ENCODE measurements at regions not wholly inside any gene's neighbourhood (a gene's known extent, or its start where the extent isn't known, plus 50 kb on each side); places are given as distances from the start of the nearest gene placed in this dataset.

DNA sequence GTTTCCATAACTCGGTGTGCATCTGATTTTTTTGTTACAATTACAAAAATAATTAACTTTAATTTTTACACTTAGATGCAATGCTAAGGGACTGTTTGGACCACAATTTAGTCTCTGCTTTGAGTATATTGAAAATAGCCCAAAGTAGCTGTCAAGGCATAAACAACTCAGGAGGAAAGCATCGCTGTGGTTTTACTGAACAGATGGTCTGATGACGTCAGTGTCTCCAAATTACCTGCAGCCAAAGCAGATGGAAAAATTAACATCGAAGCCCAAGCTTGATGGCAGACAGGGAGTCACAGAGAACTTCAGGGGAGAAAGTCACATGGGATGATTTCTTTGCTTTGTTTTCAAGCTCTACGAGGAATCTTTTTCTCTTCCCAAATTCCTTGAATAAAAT is 83.1 kb upstream of the PLCL2 start:
- Histone ChIP-seq H3K36me3 (ENCODE audit: insufficient read depth, low read length) (no peaks in the 10 kb centered on the region), H3K4me3 (ENCODE audit: low read length, poor library complexity, severe bottlenecking) (peak overlapping the region; percentile 48), H4K20me1 (ENCODE audit: insufficient read depth, low read length, poor library complexity, severe bottlenecking) (no peaks in the 10 kb centered on the region), H3K4me2 (ENCODE audit: low read depth, low read length, poor library complexity, severe bottlenecking) (peak overlapping the region; percentile 75), H2AFZ (ENCODE audit: low read length) (0 out of 2 replicates have a peak overlapping the region, but pooled peaks have one; percentile 53), H3K9ac (ENCODE audit: low read depth, low read length, poor library complexity, severe bottlenecking) (no peak overlapping the region), H3F3A (ENCODE audit: low read depth) (no peaks in the 10 kb centered on the region), H3K9me3 (ENCODE audit: insufficient read depth, low read depth, low read length) (no peaks in the 10 kb centered on the region), H3K4me1 (ENCODE audit: insufficient read depth, low read length, poor library complexity, severe bottlenecking) (peaks cover 32% of the 10 kb centered on the region), H3K27me3 (ENCODE audit: insufficient read depth, low read length, poor library complexity, severe bottlenecking) (no peaks in the 10 kb centered on the region), H3K79me2 (ENCODE audit: insufficient read depth, low read length) (no peaks in the 10 kb centered on the region), H3K9me2 (replicated peaks; ENCODE audit: low read depth, low read length) (no peaks in the 10 kb centered on the region)
- TF ChIP-seq CTCF (conservative IDR thresholded peaks at IDR 0.05; ENCODE audit: low read length) = no peak
- no peak for TF ChIP-seq EZH2phosphoT487 (IDR thresholded peaks at IDR 0.05; ENCODE audit: borderline replicate concordance)

GRCh38 chr3:16802389-16802788 is 82.4 kb upstream of the PLCL2 start:
- Histone ChIP-seq H2AFZ (ENCODE audit: low read length) (no peak overlapping the region), H3K9me2 (replicated peaks; ENCODE audit: low read depth, low read length) (no peaks in the 10 kb centered on the region), H3K4me2 (ENCODE audit: low read depth, low read length, poor library complexity, severe bottlenecking) (no peak overlapping the region), H3K27me3 (ENCODE audit: insufficient read depth, low read length, poor library complexity, severe bottlenecking) (no peaks in the 10 kb centered on the region), H3K4me1 (ENCODE audit: insufficient read depth, low read length, poor library complexity, severe bottlenecking) (peaks cover 26% of the 10 kb centered on the region), H4K20me1 (ENCODE audit: insufficient read depth, low read length, poor library complexity, severe bottlenecking) (no peaks in the 10 kb centered on the region), H3K9ac (ENCODE audit: low read depth, low read length, poor library complexity, severe bottlenecking) (no peak overlapping the region), H3K4me3 (ENCODE audit: low read length, poor library complexity, severe bottlenecking) (no peak overlapping the region), H3K9me3 (ENCODE audit: insufficient read depth, low read depth, low read length) (no peaks in the 10 kb centered on the region), H3F3A (ENCODE audit: low read depth) (no peaks in the 10 kb centered on the region), H3K79me2 (ENCODE audit: insufficient read depth, low read length) (no peaks in the 10 kb centered on the region), H3K36me3 (ENCODE audit: insufficient read depth, low read length) (no peaks in the 10 kb centered on the region)
- no peak for TF ChIP-seq CTCF (conservative IDR thresholded peaks at IDR 0.05; ENCODE audit: low read length)
- TF ChIP-seq EZH2phosphoT487 (IDR thresholded peaks at IDR 0.05; ENCODE audit: borderline replicate concordance) = no peak

- TF ChIP-seq CTCF (conservative IDR thresholded peaks at IDR 0.05; ENCODE audit: low read length) (no peak), EZH2phosphoT487 (IDR thresholded peaks at IDR 0.05; ENCODE audit: borderline replicate concordance) (no peak)
- H3K79me2 ChIP-seq (ENCODE audit: insufficient read depth, low read length) = no peaks in the 10 kb centered on the region
- H3K36me3 ChIP-seq (ENCODE audit: insufficient read depth, low read length) = no peaks in the 10 kb centered on the region
- no peak overlapping the region for H3K4me2 ChIP-seq (ENCODE audit: low read depth, low read length, poor library complexity, severe bottlenecking)
- no peaks in the 10 kb centered on the region for H3K27me3 ChIP-seq (ENCODE audit: insufficient read depth, low read length, poor library complexity, severe bottlenecking)
- H3K9ac ChIP-seq (ENCODE audit: low read depth, low read length, poor library complexity, severe bottlenecking) = no peak overlapping the region
- peaks cover 19% of the 10 kb centered on the region for H3K4me1 ChIP-seq (ENCODE audit: insufficient read depth, low read length, poor library complexity, severe bottlenecking)
- no peak overlapping the region for H2AFZ ChIP-seq (ENCODE audit: low read length)
- no peaks in the 10 kb centered on the region for H3K9me3 ChIP-seq (ENCODE audit: insufficient read depth, low read depth, low read length)
- H3F3A ChIP-seq (ENCODE audit: low read depth) = no peaks in the 10 kb centered on the region
- no peak overlapping the region for H3K4me3 ChIP-seq (ENCODE audit: low read length, poor library complexity, severe bottlenecking)
- no peaks in the 10 kb centered on the region for H4K20me1 ChIP-seq (ENCODE audit: insufficient read depth, low read length, poor library complexity, severe bottlenecking)
- no peaks in the 10 kb centered on the region for H3K9me2 ChIP-seq (replicated peaks; ENCODE audit: low read depth, low read length)
Measured at GRCh38 chr3:16803019-16803418, 81.7 kb upstream of the PLCL2 start.

All from Loucy (cell line).